KMS-11 (cell line): ENCODE measurements at regions not wholly inside any gene's neighbourhood (a gene's known extent, or its start where the extent isn't known, plus 50 kb on each side); places are given as distances from the start of the nearest gene placed in this dataset.
"Not testable (repeated sequence)": the region's sequence is repeated elsewhere in the genome, so short reads cannot be mapped to it uniquely, and the experiment has no call there.

Experiments used
- H2AFZ ChIP-seq: fragments of 200-600 bp; sonication (generic); 2 replicates; pipeline ENCODE4 v1.6.1; 2016; ENCODE audit warnings: antibody characterized with exemption, mixed run types, low read depth
- H3K27ac ChIP-seq: fragments of 200-600 bp; sonication (generic); 2 replicates; pipeline ENCODE4 v1.6.1; 2016; ENCODE audit warnings: mild to moderate bottlenecking, mixed run types
- H3K27me3 ChIP-seq: fragments of 200-600 bp; sonication (generic); 2 replicates; pipeline ENCODE4 v1.6.1; 2017; ENCODE audit warnings: mild to moderate bottlenecking, low read depth, mixed run types, moderate library complexity; ENCODE audit not compliant: insufficient read depth
- H3K36me3 ChIP-seq: fragments of 200-600 bp; sonication (generic); 2 replicates; pipeline ENCODE4 v1.6.1; 2017; ENCODE audit warnings: mild to moderate bottlenecking, mixed run types; ENCODE audit not compliant: insufficient read depth
- H3K4me1 ChIP-seq: fragments of 200-600 bp; sonication (generic); 2 replicates; pipeline ENCODE4 v1.6.1; 2016; ENCODE audit warnings: mild to moderate bottlenecking, low read depth, mixed run types; ENCODE audit not compliant: poor library complexity, severe bottlenecking
- H3K4me2 ChIP-seq: fragments of 200-600 bp; sonication (generic); 2 replicates; pipeline ENCODE4 v1.7.0; 2016; ENCODE audit warnings: mild to moderate bottlenecking, mixed run types
- H3K4me3 ChIP-seq: fragments of 200-600 bp; sonication (generic); IDR thresholded peaks from 2 replicates; pipeline ENCODE4 v1.6.1; 2017; ENCODE audit warnings: low read depth, low read length, mixed read lengths; ENCODE audit not compliant: insufficient read depth
- H3K79me2 ChIP-seq: fragments of 200-600 bp; sonication (generic); 2 replicates; pipeline ENCODE4 v1.6.1; 2016; ENCODE audit warnings: low read depth, mixed run types; ENCODE audit not compliant: insufficient read depth
- H3K9ac ChIP-seq: fragments of 200-600 bp; sonication (generic); 2 replicates; pipeline ENCODE4 v1.6.1; 2016; ENCODE audit warnings: mild to moderate bottlenecking, mixed run types
- H4K20me1 ChIP-seq: fragments of 200-600 bp; sonication (generic); 2 replicates; pipeline ENCODE4 v1.6.1; 2016; ENCODE audit warnings: mild to moderate bottlenecking, mixed run types; ENCODE audit not compliant: insufficient read depth
- CTCF ChIP-seq: fragments of 200-600 bp; sonication (generic); conservative IDR thresholded peaks from 2 replicates; pipeline ENCODE4 v1.6.1; 2017; ENCODE audit warnings: low read depth, mild to moderate bottlenecking, antibody characterized with exemption, low read length, moderate library complexity, mixed read lengths

GRCh38 chr2:82964341-82964740 lies 1494.7 kb downstream of the SUCLG1 start:
- no peaks in the 10 kb centered on the region for H3K79me2 ChIP-seq
- no peak overlapping the region for H2AFZ ChIP-seq
- H3K27ac ChIP-seq, result no peak overlapping the region
- no peaks in the 10 kb centered on the region for H3K36me3 ChIP-seq
- no peak for TF ChIP-seq CTCF
- H3K27me3 ChIP-seq, result no peaks in the 10 kb centered on the region
- no peak overlapping the region for H3K4me3 ChIP-seq
- H4K20me1 ChIP-seq, result no peaks in the 10 kb centered on the region
- no peak overlapping the region for H3K4me2 ChIP-seq
- H3K9ac ChIP-seq, result no peak overlapping the region
- no peaks in the 10 kb centered on the region for H3K4me1 ChIP-seq

GRCh38 chr2:82959727-82960126 lies 1499.4 kb downstream of the SUCLG1 start:
- no peak overlapping the region for H3K27ac ChIP-seq
- no peak overlapping the region for H2AFZ ChIP-seq
- H3K27me3 ChIP-seq, result no peaks in the 10 kb centered on the region
- no peaks in the 10 kb centered on the region for H4K20me1 ChIP-seq
- no peaks in the 10 kb centered on the region for H3K79me2 ChIP-seq
- no peak overlapping the region for H3K4me2 ChIP-seq
- H3K4me1 ChIP-seq, result no peaks in the 10 kb centered on the region
- TF ChIP-seq CTCF, result no peak
- no peaks in the 10 kb centered on the region for H3K36me3 ChIP-seq
- no peak overlapping the region for H3K9ac ChIP-seq
- no peak overlapping the region for H3K4me3 ChIP-seq

- Histone ChIP-seq H3K27ac (no peak overlapping the region), H2AFZ (no peak overlapping the region), H3K79me2 (no peaks in the 10 kb centered on the region), H3K27me3 (no peaks in the 10 kb centered on the region), H4K20me1 (no peaks in the 10 kb centered on the region), H3K36me3 (no peaks in the 10 kb centered on the region), H3K9ac (no peak overlapping the region), H3K4me3 (no peak overlapping the region), H3K4me1 (no peaks in the 10 kb centered on the region), H3K4me2 (no peak overlapping the region)
- no peak for TF ChIP-seq CTCF
Measured at GRCh38 chr2:82954868-82955267, 1504.2 kb downstream of the SUCLG1 start.

- Histone ChIP-seq H4K20me1 (no peaks in the 10 kb centered on the region), H3K27me3 (no peaks in the 10 kb centered on the region), H3K27ac (no peak overlapping the region), H3K9ac (no peak overlapping the region), H3K4me2 (no peak overlapping the region), H3K4me1 (no peaks in the 10 kb centered on the region), H3K79me2 (no peaks in the 10 kb centered on the region), H3K4me3 (no peak overlapping the region), H2AFZ (no peak overlapping the region), H3K36me3 (no peaks in the 10 kb centered on the region)
- TF ChIP-seq CTCF, result no peak
Measured at GRCh38 chr2:82939211-82939610, 1519.9 kb downstream of the SUCLG1 start.

GRCh38 chr2:82938321-82938845 lies 1520.7 kb downstream of the SUCLG1 start:
- H3K27ac ChIP-seq, H3K4me2 ChIP-seq, H3K9ac ChIP-seq, H4K20me1 ChIP-seq, H3K4me1 ChIP-seq, H3K27me3 ChIP-seq, H3K79me2 ChIP-seq, H3K4me3 ChIP-seq, H2AFZ ChIP-seq, H3K36me3 ChIP-seq: not testable (repeated sequence)
